AG04450 (cell line): ENCODE measurements at regions not wholly inside any gene's neighbourhood (a gene's known extent, or its start where the extent isn't known, plus 50 kb on each side); places are given as distances from the start of the nearest gene placed in this dataset.
"Not testable (repeated sequence)": the region's sequence is repeated elsewhere in the genome, so short reads cannot be mapped to it uniquely, and the experiment has no call there.

ENCODE experiments used
- CTCF ChIA-PET: fragments of 300-600, 350-600 bp; formaldehyde crosslinking; extraction: SDS; loops from one replicate; lab custom pipeline; 2022; ENCODE audit warnings: antibody characterized with exemption, inconsistent platforms; lab: Charles Lee
- POLR2A ChIA-PET: fragments of 350-600 bp; formaldehyde crosslinking; extraction: SDS; loops from one replicate; lab custom pipeline; 2021; ENCODE audit warnings: antibody characterized with exemption, inconsistent platforms; lab: Yijun Ruan, JAX
- DNase-seq: peaks from one replicate; pipeline ENCODE4 v3.0.0-alpha.2; 2011; ENCODE audit warnings: low read depth, low spot score
- H3K27ac ChIP-seq: one replicate; pipeline ENCODE4 v1.5.1; 2012; ENCODE audit warnings: low read depth, low read length, control low read depth
- H3K27me3 ChIP-seq: one replicate; pipeline ENCODE4 v1.6.0; 2012; ENCODE audit warnings: low read length; ENCODE audit not compliant: control insufficient read depth, insufficient read depth
- H3K4me3 ChIP-seq: 2 replicates; pipeline ENCODE4 v1.5.1; 2011; ENCODE audit warnings: mild to moderate bottlenecking, low read depth, low read length, control low read depth
- H3K9me3 ChIP-seq: 2 replicates; pipeline ENCODE4 v1.5.1; 2012; ENCODE audit warnings: low read length; ENCODE audit not compliant: control insufficient read depth, insufficient read depth
- CTCF ChIP-seq: IDR thresholded peaks from 2 replicates; pipeline ENCODE4 v1.5.1; 2011; ENCODE audit warnings: low read depth, low read length, control low read depth, inconsistent platforms

GRCh38 chr5:84869675-84870074 is 485.0 kb upstream of the EDIL3 start:
- H3K4me3 ChIP-seq, result no peak overlapping the region
- no peaks in the 10 kb centered on the region for H3K9me3 ChIP-seq
- ChIA-PET POLR2A (no interaction called here), CTCF (no interaction called here)
- H3K27ac ChIP-seq, result no peak overlapping the region
- TF ChIP-seq CTCF, result no peak
- no peak for DNase-seq
- H3K27me3 ChIP-seq, result no peaks in the 10 kb centered on the region

- CTCF ChIA-PET, H3K27me3 ChIP-seq, H3K27ac ChIP-seq, POLR2A ChIA-PET, H3K4me3 ChIP-seq, H3K9me3 ChIP-seq, DNase-seq: not testable (repeated sequence)
Measured at GRCh38 chr5:84863936-84864335, 479.3 kb upstream of the EDIL3 start.

GRCh38 chr5:84863020-84863419 is 478.3 kb upstream of the EDIL3 start:
- H3K9me3 ChIP-seq, result no peaks in the 10 kb centered on the region
- H3K4me3 ChIP-seq, result no peak overlapping the region
- CTCF ChIA-PET, result no interaction called here
- POLR2A ChIA-PET, result no interaction called here
- H3K27ac ChIP-seq, result no peak overlapping the region
- no peak for TF ChIP-seq CTCF
- no peaks in the 10 kb centered on the region for H3K27me3 ChIP-seq
- no peak for DNase-seq

DNA sequence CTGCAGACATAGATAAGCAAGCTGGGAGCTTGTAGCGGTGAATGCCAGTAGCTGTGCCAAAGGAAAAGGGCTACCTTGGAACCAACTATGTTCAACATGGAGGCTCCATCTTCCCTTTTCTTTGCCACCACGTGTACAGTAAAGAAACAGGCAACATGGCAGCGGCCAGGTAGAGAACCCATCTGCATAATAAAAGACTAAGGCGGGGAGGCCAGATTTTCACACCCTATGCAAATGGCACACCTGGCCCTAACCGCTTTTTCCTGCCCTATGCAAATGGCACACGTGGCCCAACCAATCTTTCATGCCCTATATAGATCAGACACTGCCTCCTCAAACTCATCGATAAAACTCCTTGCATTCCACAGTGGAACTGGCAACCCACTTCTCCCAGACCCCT is 477.5 kb upstream of the EDIL3 start:
- CTCF ChIA-PET, result no interaction called here
- TF ChIP-seq CTCF, result no peak

GRCh38 chr5:84861306-84861705 is 476.6 kb upstream of the EDIL3 start:
- no peak overlapping the region for H3K27ac ChIP-seq
- H3K4me3 ChIP-seq, result no peak overlapping the region
- no peak for TF ChIP-seq CTCF
- POLR2A ChIA-PET, result no interaction called here
- no peak for DNase-seq
- no peaks in the 10 kb centered on the region for H3K9me3 ChIP-seq
- CTCF ChIA-PET, result no interaction called here
- no peaks in the 10 kb centered on the region for H3K27me3 ChIP-seq

More for the DNA sequence above, 477.5 kb upstream of the EDIL3 start:
- H3K27me3 ChIP-seq, result no peaks in the 10 kb centered on the region
- no peak overlapping the region for H3K4me3 ChIP-seq
- no peaks in the 10 kb centered on the region for H3K9me3 ChIP-seq
- POLR2A ChIA-PET, result no interaction called here
- no peak overlapping the region for H3K27ac ChIP-seq
- no peak for DNase-seq

GRCh38 chr5:84859056-84859455 is 474.4 kb upstream of the EDIL3 start:
- Histone ChIP-seq H3K4me3 (no peak overlapping the region), H3K27me3 (no peaks in the 10 kb centered on the region), H3K27ac (no peak overlapping the region), H3K9me3 (no peaks in the 10 kb centered on the region)
- ChIA-PET POLR2A (no interaction called here), CTCF (no interaction called here)
- DNase-seq, result no peak
- TF ChIP-seq CTCF, result no peak
